ENCODE measurements at regions not wholly inside any gene's neighbourhood (a gene's known extent, or its start where the extent isn't known, plus 50 kb on each side); places are given as distances from the start of the nearest gene placed in this dataset.
A peak's percentile ranks its signal among the peaks of the same experiment; 100 is the strongest.
"Not testable (repeated sequence)": the region's sequence is repeated elsewhere in the genome, so short reads cannot be mapped to it uniquely, and the experiment has no call there.

GRCh38 chr5:89724379-89725095 is 685.0 kb downstream of the CETN3 start:
- no peak for DNase-seq (ENCODE audit: low spot score)

DNA sequence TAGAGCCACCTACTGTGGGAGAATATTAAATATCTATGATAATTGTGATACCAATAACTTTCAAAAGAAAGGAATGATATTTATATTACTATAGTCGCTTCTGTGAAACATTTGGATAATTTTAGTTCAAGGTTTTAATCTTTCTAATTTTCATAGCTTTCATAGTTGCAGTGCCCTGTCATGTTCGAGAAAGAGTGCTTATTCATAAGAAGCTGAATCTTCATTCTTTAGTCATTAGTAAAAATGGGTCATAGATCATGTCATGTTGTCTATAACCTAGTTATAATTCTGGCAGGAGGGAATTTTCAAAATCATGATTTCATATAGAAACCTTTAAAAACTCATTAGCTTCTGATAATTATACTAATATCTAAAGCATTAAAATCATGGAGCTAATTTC is 685.6 kb downstream of the CETN3 start:
- DNase-seq (ENCODE audit: low spot score) = no peak

- no peak for DNase-seq (ENCODE audit: low spot score)
Observed at GRCh38 chr5:89722538-89722937, 687.0 kb downstream of the CETN3 start.

GRCh38 chr5:89721931-89722330 is 687.6 kb downstream of the CETN3 start:
- no peak for DNase-seq (ENCODE audit: low spot score)

- DNase-seq (ENCODE audit: low spot score) = no peak
Observed at GRCh38 chr5:89721353-89721752, 688.2 kb downstream of the CETN3 start.

DNA sequence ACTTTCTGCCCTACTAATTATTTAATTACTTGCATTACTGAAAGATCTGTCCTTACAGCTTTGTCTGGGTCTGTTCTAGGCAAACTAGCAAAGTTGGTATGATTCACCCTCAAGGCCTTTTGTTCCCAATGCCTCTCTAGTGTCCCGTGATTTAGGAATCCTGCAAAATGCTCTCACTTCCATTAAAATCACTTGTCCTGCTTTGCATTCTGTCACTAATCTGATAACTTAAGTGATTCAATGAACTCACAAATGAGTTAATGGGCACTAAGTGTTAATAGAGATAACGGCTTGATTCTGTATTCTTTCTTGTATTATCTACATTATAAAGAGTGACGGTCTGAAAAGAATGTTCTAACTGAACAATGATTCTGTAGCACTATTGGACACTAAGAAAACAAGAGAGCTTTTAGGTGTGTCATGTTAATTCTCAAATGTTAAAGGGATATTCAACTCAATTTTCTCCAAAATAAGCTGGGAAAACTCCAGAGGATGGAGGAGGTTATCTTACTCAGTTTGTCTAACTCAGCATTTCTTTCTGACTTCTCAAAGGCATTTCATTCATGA is 697.3 kb downstream of the CETN3 start:
- DNase-seq (ENCODE audit: low spot score) = no peak

DNA sequence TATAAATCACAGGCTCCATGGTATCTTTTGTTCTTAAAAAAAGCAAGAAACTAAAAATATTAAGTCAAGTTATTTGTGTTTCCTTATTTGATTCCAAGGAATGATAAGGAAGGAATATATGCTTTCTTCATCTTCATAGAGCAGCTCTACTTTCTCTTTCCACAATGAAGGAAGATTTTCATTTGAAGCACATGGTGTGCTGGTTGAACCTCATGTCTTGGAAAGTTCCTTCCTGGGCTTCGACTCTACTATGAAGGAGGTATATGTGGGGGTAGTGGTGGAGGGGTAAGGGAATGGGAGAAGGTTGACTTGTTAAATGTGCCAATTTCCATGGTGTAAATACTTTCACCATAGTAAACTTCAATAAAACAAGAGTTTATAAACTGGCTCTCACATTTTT is 698.0 kb downstream of the CETN3 start:
- DNase-seq (ENCODE audit: low spot score) = no peak

DNA sequence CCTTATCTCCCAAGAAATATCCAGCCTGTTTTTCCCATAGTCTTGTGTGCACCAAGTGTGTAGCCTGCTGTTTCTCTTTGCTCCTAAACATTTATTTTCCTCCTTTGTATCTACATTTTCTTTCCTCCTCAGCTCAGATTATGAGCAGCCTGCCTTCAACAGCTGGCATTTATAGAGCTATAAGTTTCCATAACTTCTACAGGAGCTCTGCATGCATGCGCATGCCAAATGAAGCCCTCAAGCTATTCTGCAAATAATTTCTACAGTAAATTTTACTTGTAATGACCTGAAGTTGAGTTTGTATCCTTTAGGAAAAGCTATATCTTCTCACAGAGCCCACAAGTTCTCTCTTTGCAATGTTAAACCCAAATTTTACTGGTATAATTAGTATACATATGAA is 699.5 kb downstream of the CETN3 start:
- DNase-seq (ENCODE audit: low spot score) = no peak

DNA sequence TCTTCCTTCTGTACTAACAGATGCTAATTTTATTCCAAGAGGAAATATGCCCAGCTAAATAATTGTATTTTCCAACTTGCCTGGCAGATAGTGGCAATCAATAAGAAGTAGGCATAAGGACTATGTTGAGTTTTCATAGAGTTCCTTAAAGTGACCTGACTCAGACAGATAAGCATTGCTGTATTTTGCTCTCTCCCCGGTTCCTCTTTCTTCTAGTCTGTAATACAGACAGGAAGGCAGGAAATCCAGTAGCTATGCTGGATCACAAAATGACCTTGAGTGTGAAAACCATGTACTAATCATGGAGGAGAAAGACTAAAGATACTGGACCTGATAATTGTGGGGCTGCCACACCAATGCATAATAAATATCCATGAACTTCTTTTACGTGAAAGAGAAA is 701.7 kb downstream of the CETN3 start:
- no peak for DNase-seq (ENCODE audit: low spot score)

GRCh38 chr5:89706731-89707130 is 702.8 kb downstream of the CETN3 start:
- DNase-seq (ENCODE audit: low spot score) = no peak

- DNase-seq (ENCODE audit: low spot score) = peak; percentile 47
Observed at GRCh38 chr5:89703817-89704216, 705.7 kb downstream of the CETN3 start.

DNA sequence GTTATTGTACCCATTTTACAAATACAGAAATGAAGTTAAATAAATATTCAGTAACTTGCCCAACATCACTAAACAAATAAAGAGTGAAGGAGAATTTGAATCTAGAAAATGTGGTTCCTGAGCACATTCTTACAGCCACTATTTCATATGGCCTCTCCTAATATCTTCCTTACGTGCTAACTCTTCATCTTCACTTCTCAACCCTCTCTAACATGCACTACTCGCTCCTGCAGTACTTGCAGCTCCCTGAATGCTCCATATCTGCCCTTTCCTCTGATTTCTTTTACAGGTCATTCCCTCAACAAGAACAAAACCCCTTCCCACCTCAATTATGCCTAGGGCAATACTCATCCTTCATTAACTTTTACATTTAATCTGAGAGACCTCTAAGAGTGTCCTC is 711.5 kb downstream of the CETN3 start:
- no peak for DNase-seq (ENCODE audit: low spot score)

GRCh38 chr5:89697581-89697980 is 712.0 kb downstream of the CETN3 start:
- DNase-seq (ENCODE audit: low spot score) = peak; percentile 75

- DNase-seq (ENCODE audit: low spot score) = no peak
Observed at GRCh38 chr5:89695371-89695770, 714.2 kb downstream of the CETN3 start.

DNA sequence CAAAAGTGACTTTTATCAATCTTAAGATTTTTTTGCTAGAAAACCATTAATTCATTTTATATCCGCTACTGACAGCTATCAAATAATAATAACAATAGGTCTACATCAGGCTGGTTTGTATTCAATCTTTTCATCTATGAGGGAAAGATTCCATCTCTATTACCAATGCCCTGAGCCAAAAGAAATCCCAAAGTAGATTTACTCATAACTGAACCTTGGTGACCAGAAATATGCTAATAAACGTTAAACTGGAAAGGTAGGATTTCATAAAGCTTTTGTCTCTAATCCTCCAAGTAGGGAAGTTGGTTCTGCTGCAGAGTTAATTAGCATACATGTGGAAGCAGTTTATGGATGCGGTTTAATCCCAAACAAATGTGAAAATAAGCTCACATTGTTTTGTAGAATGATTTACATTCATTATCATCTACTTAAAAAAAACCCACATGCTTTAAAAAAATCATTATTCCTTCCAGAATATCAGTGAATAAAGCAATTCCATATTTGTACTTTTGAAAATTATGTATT is 715.5 kb downstream of the CETN3 start:
- no peak for DNase-seq (ENCODE audit: low spot score)

DNA sequence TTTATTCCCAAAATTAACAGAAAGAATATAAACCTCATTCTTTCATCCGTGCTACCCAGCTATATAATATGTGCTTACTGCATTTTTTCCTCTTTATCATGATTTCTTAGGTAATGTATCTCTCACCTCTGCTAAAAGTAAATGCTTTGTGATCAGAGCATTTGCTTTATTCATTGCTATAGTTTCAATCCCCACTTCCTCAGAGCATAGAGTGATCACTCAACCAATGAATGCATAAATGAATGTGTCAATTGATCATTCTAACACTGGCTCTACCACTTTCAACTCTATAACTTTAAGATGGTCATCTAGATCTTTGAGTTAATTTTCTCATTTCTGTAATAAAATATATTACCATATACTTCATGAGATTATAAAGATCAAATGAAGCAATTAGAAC is 719.2 kb downstream of the CETN3 start:
- DNase-seq (ENCODE audit: low spot score) = no peak

GRCh38 chr5:89686081-89686765 is 723.3 kb downstream of the CETN3 start:
- no peak for DNase-seq (ENCODE audit: low spot score)

- no peak for DNase-seq (ENCODE audit: low spot score)
Observed at GRCh38 chr5:89676634-89677033, 732.9 kb downstream of the CETN3 start.

- DNase-seq (ENCODE audit: low spot score) = no peak
Observed at GRCh38 chr5:89673019-89673418, 736.5 kb downstream of the CETN3 start.

DNA sequence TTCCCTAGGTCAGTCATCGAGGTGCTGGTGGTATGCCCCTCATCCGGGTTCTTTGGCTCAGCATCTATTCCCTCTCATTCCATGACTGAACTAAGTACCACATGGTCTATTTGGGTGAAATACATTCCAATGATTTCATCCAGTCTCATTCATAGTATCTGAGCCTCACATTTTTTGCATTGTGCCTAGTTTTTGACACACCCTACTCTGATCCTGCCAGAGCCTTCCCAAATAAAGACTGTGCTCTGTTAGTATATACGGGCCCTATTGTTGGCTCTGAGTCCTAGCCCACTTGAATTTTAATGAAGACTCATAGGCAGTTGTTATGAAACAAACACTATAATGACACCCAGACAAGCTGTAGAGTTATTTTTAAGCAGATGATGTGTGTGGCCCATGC is 740.7 kb downstream of the CETN3 start:
- no peak for DNase-seq (ENCODE audit: low spot score)

- DNase-seq (ENCODE audit: low spot score) = no peak
Observed at GRCh38 chr5:89662499-89662898, 747.1 kb downstream of the CETN3 start.

DNA sequence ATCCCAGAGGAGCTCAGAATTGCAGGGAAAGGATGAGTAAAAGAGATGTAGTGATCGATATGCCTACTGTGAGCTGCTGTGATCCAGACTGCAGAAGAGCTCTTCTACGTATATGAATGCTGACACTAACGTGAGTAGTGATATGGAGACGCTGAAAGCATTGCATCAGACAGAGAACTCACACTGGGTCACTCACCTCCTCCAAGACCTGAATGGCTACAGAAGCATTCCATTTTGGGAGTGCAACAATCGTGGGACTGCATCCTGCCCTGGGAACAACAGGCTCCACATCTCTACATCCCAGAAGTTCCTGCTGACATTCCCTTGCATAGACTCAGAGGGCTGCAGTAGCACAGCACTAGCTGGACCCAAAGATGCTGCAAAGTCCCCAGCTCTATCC is 755.9 kb upstream of the MEF2C start:
- DNase-seq (ENCODE audit: low spot score) = no peak

- DNase-seq (ENCODE audit: low spot score) = not testable (repeated sequence)
Observed at GRCh38 chr5:89634176-89634575, 751.2 kb upstream of the MEF2C start.
